ENCODE measurements at regions not wholly inside any gene's neighbourhood (a gene's known extent, or its start where the extent isn't known, plus 50 kb on each side); places are given as distances from the start of the nearest gene placed in this dataset.

DNA sequence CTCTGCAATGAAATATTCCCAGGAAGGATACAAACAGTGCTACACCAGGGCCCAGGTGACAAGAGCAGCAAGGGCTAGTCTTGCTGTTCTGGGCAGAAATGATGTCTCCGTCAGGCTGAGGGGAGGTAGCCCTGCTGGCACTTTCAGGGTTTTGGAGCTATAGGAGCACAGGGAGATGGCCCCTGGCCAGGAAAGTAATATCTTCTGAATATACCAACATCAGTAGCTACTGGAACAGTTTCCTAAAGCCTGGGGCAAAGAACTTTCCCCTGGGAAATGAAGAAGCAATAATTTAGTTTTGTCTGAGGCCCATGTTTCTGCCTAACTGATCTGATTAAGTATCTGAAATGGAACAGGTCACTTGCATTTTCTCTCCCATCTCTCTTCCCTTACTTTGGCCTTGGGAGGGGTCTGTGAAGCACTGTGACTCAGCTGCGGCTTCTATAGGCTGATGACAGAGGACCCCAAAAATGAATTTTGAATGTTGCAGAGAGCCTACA, 489.1 kb upstream of the PODXL start:
- no peaks in the 10 kb centered on the region for H3F3A ChIP-seq (ENCODE audit: low read depth)
- TF ChIP-seq, protein P1, sequence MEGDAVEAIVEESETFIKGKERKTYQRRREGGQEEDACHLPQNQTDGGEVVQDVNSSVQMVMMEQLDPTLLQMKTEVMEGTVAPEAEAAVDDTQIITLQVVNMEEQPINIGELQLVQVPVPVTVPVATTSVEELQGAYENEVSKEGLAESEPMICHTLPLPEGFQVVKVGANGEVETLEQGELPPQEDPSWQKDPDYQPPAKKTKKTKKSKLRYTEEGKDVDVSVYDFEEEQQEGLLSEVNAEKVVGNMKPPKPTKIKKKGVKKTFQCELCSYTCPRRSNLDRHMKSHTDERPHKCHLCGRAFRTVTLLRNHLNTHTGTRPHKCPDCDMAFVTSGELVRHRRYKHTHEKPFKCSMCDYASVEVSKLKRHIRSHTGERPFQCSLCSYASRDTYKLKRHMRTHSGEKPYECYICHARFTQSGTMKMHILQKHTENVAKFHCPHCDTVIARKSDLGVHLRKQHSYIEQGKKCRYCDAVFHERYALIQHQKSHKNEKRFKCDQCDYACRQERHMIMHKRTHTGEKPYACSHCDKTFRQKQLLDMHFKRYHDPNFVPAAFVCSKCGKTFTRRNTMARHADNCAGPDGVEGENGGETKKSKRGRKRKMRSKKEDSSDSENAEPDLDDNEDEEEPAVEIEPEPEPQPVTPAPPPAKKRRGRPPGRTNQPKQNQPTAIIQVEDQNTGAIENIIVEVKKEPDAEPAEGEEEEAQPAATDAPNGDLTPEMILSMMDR (IDR thresholded peaks at IDR 0.05) = no peak
- TF ChIP-seq EZH2 (IDR thresholded peaks at IDR 0.05) (no peak), EZH2phosphoT487 (IDR thresholded peaks at IDR 0.05) (no peak)
- H3K79me2 ChIP-seq (ENCODE audit: low read depth) = no peaks in the 10 kb centered on the region
- no peak overlapping the region for H3K4me3 ChIP-seq
- no peak overlapping the region for H3K9ac ChIP-seq
- H2AFZ ChIP-seq (replicated peaks) = no peak overlapping the region
- no peak overlapping the region for H3K27ac ChIP-seq
- peaks cover 13% of the 10 kb centered on the region for H3K9me3 Mint-ChIP-seq
- no peaks in the 10 kb centered on the region for H4K20me1 ChIP-seq (ENCODE audit: low read depth)
- no peak overlapping the region for H3K27ac Mint-ChIP-seq
- H3K36me3 Mint-ChIP-seq = no peaks in the 10 kb centered on the region
- H3K9me3 ChIP-seq (ENCODE audit: low read depth) = no peaks in the 10 kb centered on the region
- no peaks in the 10 kb centered on the region for H3K4me1 Mint-ChIP-seq
- no peaks in the 10 kb centered on the region for H3K4me1 ChIP-seq
- no peaks in the 10 kb centered on the region for H3K36me3 ChIP-seq
- H3K4me3 Mint-ChIP-seq = no peak overlapping the region
- H3K27me3 Mint-ChIP-seq (ENCODE audit: insufficient read depth, low read depth) = peaks cover 4% of the 10 kb centered on the region
- H3K27me3 ChIP-seq = no peaks in the 10 kb centered on the region
- H3K4me2 ChIP-seq = no peak overlapping the region
- no peak for DNase-seq (ENCODE audit: low spot score)

- H3K4me1 ChIP-seq = peaks cover 2% of the 10 kb centered on the region
- no peaks in the 10 kb centered on the region for H3K36me3 ChIP-seq
- H3K4me1 Mint-ChIP-seq = no peaks in the 10 kb centered on the region
- H3K79me2 ChIP-seq (ENCODE audit: low read depth) = no peaks in the 10 kb centered on the region
- no peaks in the 10 kb centered on the region for H3K27me3 ChIP-seq
- H3K36me3 Mint-ChIP-seq = no peaks in the 10 kb centered on the region
- no peaks in the 10 kb centered on the region for H4K20me1 ChIP-seq (ENCODE audit: low read depth)
- H3K4me3 ChIP-seq = no peak overlapping the region
- H3K27me3 Mint-ChIP-seq (ENCODE audit: insufficient read depth, low read depth) = peaks cover 4% of the 10 kb centered on the region
- no peak for DNase-seq (ENCODE audit: low spot score)
- H3K27ac Mint-ChIP-seq = no peak overlapping the region
- H3K4me3 Mint-ChIP-seq = no peak overlapping the region
- no peaks in the 10 kb centered on the region for H3F3A ChIP-seq (ENCODE audit: low read depth)
- no peak overlapping the region for H3K9ac ChIP-seq
- TF ChIP-seq EZH2 (IDR thresholded peaks at IDR 0.05) (no peak), EZH2phosphoT487 (IDR thresholded peaks at IDR 0.05) (no peak)
- TF ChIP-seq, protein P1 (IDR thresholded peaks at IDR 0.05) = no peak
- peaks cover 11% of the 10 kb centered on the region for H3K9me3 Mint-ChIP-seq
- no peak overlapping the region for H3K4me2 ChIP-seq
- H2AFZ ChIP-seq (replicated peaks) = no peak overlapping the region
- H3K9me3 ChIP-seq (ENCODE audit: low read depth) = no peaks in the 10 kb centered on the region
- H3K27ac ChIP-seq = no peak overlapping the region
Measured at GRCh38 chr7:132045002-132045401, 488.6 kb upstream of the PODXL start.

- no peaks in the 10 kb centered on the region for H3F3A ChIP-seq (ENCODE audit: low read depth)
- DNase-seq (ENCODE audit: low spot score) = no peak
- Mint-ChIP-seq H3K27ac (no peak overlapping the region), H3K4me1 (peaks cover 4% of the 10 kb centered on the region), H3K36me3 (no peaks in the 10 kb centered on the region), H3K9me3 (peaks cover 6% of the 10 kb centered on the region), H3K4me3 (no peak overlapping the region), H3K27me3 (ENCODE audit: insufficient read depth, low read depth) (peaks cover 4% of the 10 kb centered on the region)
- no peaks in the 10 kb centered on the region for H3K9me3 ChIP-seq (ENCODE audit: low read depth)
- H3K36me3 ChIP-seq = no peaks in the 10 kb centered on the region
- H2AFZ ChIP-seq (replicated peaks) = no peak overlapping the region
- no peak overlapping the region for H3K27ac ChIP-seq
- H3K4me1 ChIP-seq = peaks cover 10% of the 10 kb centered on the region
- no peaks in the 10 kb centered on the region for H3K79me2 ChIP-seq (ENCODE audit: low read depth)
- no peak overlapping the region for H3K4me3 ChIP-seq
- no peak overlapping the region for H3K9ac ChIP-seq
- H4K20me1 ChIP-seq (ENCODE audit: low read depth) = no peaks in the 10 kb centered on the region
- H3K4me2 ChIP-seq = no peak overlapping the region
- no peaks in the 10 kb centered on the region for H3K27me3 ChIP-seq
- TF ChIP-seq EZH2 (IDR thresholded peaks at IDR 0.05) (no peak), EZH2phosphoT487 (IDR thresholded peaks at IDR 0.05) (no peak)
- TF ChIP-seq, protein P1 (IDR thresholded peaks at IDR 0.05) = no peak
Measured at GRCh38 chr7:132044247-132044646, 487.8 kb upstream of the PODXL start.
